Type B pancreatic cell (in vitro differentiated cells): ENCODE measurements at regions not wholly inside any gene's neighbourhood (a gene's known extent, or its start where the extent isn't known, plus 50 kb on each side); places are given as distances from the start of the nearest gene placed in this dataset.

ENCODE experiments used
- DNase-seq: peaks from one replicate; pipeline ENCODE4 v3.0.0; 2021; ENCODE audit warnings: mixed read lengths; ENCODE audit not compliant: unreplicated experiment; ENCODE audit errors: extremely low spot score
- H3K27ac Mint-ChIP-seq: 2 replicates; pipeline ENCODE4 v1.8.0; 2021; ENCODE audit warnings: mild to moderate bottlenecking, mixed read lengths
- H3K27me3 Mint-ChIP-seq: 2 replicates; pipeline ENCODE4 v1.8.0; 2021; ENCODE audit warnings: mixed read lengths
- H3K36me3 Mint-ChIP-seq: 2 replicates; pipeline ENCODE4 v1.8.0; 2021; ENCODE audit warnings: mixed read lengths
- H3K4me1 Mint-ChIP-seq: one replicate; pipeline ENCODE4 v1.8.0; 2021; ENCODE audit warnings: mixed read lengths; ENCODE audit not compliant: unreplicated experiment
- H3K4me3 Mint-ChIP-seq: 2 replicates; pipeline ENCODE4 v1.8.0; 2021; ENCODE audit warnings: mild to moderate bottlenecking, mixed read lengths
- H3K9me3 Mint-ChIP-seq: 2 replicates; pipeline ENCODE4 v1.8.0; 2021; ENCODE audit warnings: mixed read lengths
- TF ChIP-seq, protein P1 (sequence below): fragments of 200-600 bp; sonication (generic); conservative IDR thresholded peaks from 2 replicates; pipeline ENCODE4 v1.5.0; 2021; ENCODE audit warnings: antibody characterized with exemption, mild to moderate bottlenecking

DNA sequence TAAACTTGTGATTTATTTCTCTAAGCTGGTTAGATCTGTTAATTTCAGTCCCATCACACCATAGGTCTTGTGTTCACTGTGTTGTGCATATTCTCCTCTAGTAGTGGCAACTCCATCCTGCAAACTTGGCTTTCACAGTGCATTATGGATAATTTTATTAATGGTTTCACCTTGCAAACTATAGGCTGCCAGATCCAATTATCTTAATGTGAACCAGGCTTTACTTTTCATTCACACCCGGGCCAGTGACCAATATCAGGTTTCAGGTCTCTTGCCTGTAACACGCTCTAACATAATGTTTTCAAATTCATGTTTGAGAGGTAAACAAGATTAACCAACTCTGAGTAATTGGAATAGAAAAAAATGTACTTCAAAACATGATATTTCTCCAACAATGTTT lies 1293.0 kb downstream of the REEP3 start:
- TF ChIP-seq, protein P1, sequence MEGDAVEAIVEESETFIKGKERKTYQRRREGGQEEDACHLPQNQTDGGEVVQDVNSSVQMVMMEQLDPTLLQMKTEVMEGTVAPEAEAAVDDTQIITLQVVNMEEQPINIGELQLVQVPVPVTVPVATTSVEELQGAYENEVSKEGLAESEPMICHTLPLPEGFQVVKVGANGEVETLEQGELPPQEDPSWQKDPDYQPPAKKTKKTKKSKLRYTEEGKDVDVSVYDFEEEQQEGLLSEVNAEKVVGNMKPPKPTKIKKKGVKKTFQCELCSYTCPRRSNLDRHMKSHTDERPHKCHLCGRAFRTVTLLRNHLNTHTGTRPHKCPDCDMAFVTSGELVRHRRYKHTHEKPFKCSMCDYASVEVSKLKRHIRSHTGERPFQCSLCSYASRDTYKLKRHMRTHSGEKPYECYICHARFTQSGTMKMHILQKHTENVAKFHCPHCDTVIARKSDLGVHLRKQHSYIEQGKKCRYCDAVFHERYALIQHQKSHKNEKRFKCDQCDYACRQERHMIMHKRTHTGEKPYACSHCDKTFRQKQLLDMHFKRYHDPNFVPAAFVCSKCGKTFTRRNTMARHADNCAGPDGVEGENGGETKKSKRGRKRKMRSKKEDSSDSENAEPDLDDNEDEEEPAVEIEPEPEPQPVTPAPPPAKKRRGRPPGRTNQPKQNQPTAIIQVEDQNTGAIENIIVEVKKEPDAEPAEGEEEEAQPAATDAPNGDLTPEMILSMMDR: no peak
- DNase-seq: no peak
- H3K27ac Mint-ChIP-seq: no peak overlapping the region
- H3K4me3 Mint-ChIP-seq: no peak overlapping the region
- H3K4me1 Mint-ChIP-seq: peaks cover 16% of the 10 kb centered on the region
- no peaks in the 10 kb centered on the region for H3K27me3 Mint-ChIP-seq
- H3K9me3 Mint-ChIP-seq: peaks cover 5% of the 10 kb centered on the region
- no peaks in the 10 kb centered on the region for H3K36me3 Mint-ChIP-seq

DNA sequence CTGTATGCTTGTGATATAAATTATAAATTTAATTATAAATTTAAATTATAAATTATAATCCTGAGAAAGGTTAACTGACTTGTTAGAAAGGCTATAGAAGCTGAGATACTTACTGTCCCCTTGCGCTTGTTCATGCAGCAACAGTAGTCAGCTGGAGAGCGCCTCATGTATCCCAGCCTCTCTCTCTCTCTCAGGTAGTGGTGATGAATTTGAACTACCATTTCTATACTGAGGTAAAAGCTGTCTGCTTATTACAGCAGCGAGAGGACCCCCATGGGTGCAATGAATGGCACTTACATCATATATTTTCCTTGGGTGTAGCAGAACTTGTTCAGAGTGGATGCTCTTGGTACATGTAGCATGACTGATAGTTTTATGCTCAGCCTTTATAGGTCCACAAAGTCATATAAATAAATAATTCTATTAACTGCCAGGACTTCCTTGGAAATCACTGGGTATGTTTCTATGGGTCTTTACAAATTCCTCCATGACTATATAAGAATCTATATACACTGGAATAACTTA lies 1308.7 kb downstream of the REEP3 start:
- Mint-ChIP-seq H3K9me3 (no peaks in the 10 kb centered on the region), H3K4me1 (no peaks in the 10 kb centered on the region), H3K36me3 (no peaks in the 10 kb centered on the region), H3K27ac (no peak overlapping the region), H3K27me3 (no peaks in the 10 kb centered on the region), H3K4me3 (no peak overlapping the region)
- TF ChIP-seq, protein P1: no peak
- no peak for DNase-seq

DNA sequence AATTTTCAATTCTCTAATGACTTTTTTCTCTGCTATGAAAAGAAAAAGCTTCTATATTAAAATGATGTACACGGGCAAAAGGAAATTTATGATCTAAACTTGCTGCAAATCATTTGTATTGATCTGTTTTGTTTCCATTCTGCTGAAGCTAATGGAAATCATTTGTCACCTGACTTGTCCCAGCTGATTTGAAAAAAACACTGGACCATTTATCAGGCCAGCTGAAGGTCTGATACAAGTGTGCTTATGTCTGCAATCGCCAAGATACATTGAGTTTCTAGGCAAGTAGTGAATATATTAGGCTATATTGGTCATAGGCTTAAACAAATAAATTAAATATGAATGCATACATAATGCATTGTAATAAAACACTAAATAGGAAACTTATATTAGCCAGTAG lies 1309.7 kb downstream of the REEP3 start:
- DNase-seq: no peak
- no peak overlapping the region for H3K27ac Mint-ChIP-seq
- H3K36me3 Mint-ChIP-seq: no peaks in the 10 kb centered on the region
- no peaks in the 10 kb centered on the region for H3K9me3 Mint-ChIP-seq
- no peaks in the 10 kb centered on the region for H3K27me3 Mint-ChIP-seq
- no peaks in the 10 kb centered on the region for H3K4me1 Mint-ChIP-seq
- no peak overlapping the region for H3K4me3 Mint-ChIP-seq
- TF ChIP-seq, protein P1: no peak

DNA sequence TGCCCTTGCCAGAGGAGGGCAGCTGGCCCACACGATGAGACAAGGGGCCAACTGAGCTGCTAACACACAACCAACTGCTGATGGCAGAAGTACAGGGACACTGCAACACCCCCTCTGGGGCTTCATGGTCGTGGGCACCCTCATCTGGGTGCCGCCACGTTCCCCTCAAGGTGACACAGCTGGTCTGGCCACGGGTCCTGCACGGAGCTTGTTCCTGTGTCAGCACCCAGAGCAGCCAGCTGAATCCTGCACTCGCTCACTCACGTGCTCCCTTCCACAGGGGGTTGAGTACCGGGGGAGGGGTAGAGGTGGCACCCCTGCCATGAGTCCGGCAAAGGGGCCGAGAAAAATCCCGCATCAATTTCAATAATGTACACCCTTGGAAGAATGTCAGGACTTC lies 1319.1 kb downstream of the REEP3 start:
- Mint-ChIP-seq H3K27ac (no peak overlapping the region), H3K9me3 (no peaks in the 10 kb centered on the region), H3K27me3 (no peaks in the 10 kb centered on the region), H3K4me3 (no peak overlapping the region), H3K36me3 (no peaks in the 10 kb centered on the region), H3K4me1 (no peaks in the 10 kb centered on the region)
- no peak for DNase-seq
- TF ChIP-seq, protein P1: no peak

DNA sequence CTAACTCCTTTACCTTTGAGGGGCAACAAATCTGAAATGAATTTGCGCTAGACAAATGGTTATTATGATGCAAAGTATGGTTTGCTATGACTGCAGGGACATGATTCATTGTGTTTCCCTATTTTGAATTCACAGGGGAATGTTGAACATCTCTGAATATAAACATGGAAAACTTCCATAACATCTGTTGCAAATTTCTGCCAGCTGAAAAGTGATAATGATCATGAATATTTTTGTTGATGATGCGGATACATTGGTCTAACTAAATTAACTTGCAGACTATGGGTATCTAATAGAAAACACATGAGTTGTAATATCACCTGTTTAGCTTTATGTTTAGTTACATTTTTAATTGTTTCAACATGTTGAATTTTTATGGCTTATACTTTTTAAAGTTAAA lies 1325.5 kb downstream of the REEP3 start:
- Mint-ChIP-seq H3K4me3 (no peak overlapping the region), H3K27ac (no peak overlapping the region), H3K36me3 (no peaks in the 10 kb centered on the region), H3K27me3 (no peaks in the 10 kb centered on the region), H3K4me1 (no peaks in the 10 kb centered on the region), H3K9me3 (no peaks in the 10 kb centered on the region)
- TF ChIP-seq, protein P1: no peak
- DNase-seq: no peak

DNA sequence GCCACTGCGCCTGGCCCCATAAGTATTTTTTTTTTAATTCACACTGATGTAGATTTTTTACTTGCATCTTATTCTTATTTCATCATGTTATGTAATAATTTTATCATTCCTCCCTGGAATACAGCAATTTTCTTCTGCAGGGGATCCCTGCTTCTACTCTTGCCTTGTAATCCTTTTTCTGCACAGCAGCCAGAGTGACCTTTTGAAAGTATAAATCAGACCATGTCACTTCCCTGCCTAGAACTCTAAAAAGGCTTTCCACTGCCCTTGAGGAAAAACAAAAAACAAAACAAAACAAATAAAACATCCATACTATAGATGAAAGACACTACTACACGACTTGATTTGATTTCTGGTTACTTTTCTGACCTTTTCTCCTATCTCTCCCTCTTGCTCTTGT lies 1334.7 kb downstream of the REEP3 start:
- no peaks in the 10 kb centered on the region for H3K36me3 Mint-ChIP-seq
- H3K27ac Mint-ChIP-seq: no peak overlapping the region
- no peak overlapping the region for H3K4me3 Mint-ChIP-seq
- H3K4me1 Mint-ChIP-seq: no peaks in the 10 kb centered on the region
- no peak for DNase-seq
- TF ChIP-seq, protein P1: no peak
- no peaks in the 10 kb centered on the region for H3K27me3 Mint-ChIP-seq
- no peaks in the 10 kb centered on the region for H3K9me3 Mint-ChIP-seq
